A549 (cell line): ENCODE measurements at regions not wholly inside any gene's neighbourhood (a gene's known extent, or its start where the extent isn't known, plus 50 kb on each side); places are given as distances from the start of the nearest gene placed in this dataset.

Experiments used
- ATAC-seq, 2 experiments: fragments of 200-7000 bp in 1 of 2; fragments of >200 bp in 1 of 2; cut with Nextera tagmentation in 1 of 2; cut with Tn5 transposase in 1 of 2; 3 replicates each; pipeline versions ENCODE4 v1.8.0 to v1.9.1; 2018 to 2020; ENCODE audit warnings: mild to moderate bottlenecking in 1 of 2, moderate library complexity in 1 of 2
- CTCF ChIA-PET: fragments of 300-600 bp; sonication (Branson Sonifier 250); formaldehyde crosslinking; extraction: SDS; loops from one replicate; lab custom pipeline; 2021; ENCODE audit warnings: antibody characterized with exemption, inconsistent platforms; lab: Yijun Ruan, JAX
- POLR2A ChIA-PET: fragments of 350-600 bp; formaldehyde crosslinking; extraction: SDS; loops from one replicate; lab custom pipeline; 2021; ENCODE audit warnings: antibody characterized with exemption, inconsistent platforms; lab: Yijun Ruan, JAX
- DNase-seq, 2 experiments: peaks; one replicate each; pipeline versions ENCODE4 v3.0.0 to v3.0.0-alpha.2; 2011 to 2016; ENCODE audit warnings: low read depth in 1 of 2, low spot score in 1 of 2
- FAIRE-seq: peaks from 2 replicates; lab custom pipeline; 2011; peaks lifted over from hg19 to GRCh38; lab: Jason Lieb, UNC
- H3K27ac ChIP-seq, 2 experiments: fragments of >200 bp; sonication (Bioruptor Twin); formaldehyde crosslinking; 3 replicates each; pipeline ENCODE4 v1.5.1; 2016 to 2017
- H3K4me1 ChIP-seq: fragments of >200 bp; sonication (Bioruptor Twin); formaldehyde crosslinking; 3 replicates; pipeline ENCODE4 v1.6.1; 2016
- H3K4me2 ChIP-seq: fragments of >200 bp; sonication (Bioruptor Twin); formaldehyde crosslinking; 3 replicates; pipeline ENCODE4 v1.6.1; 2016
- H3K4me3 ChIP-seq: fragments of >200 bp; sonication (Bioruptor Twin); formaldehyde crosslinking; 3 replicates; pipeline ENCODE4 v1.5.1; 2016
- H3K9me3 ChIP-seq: fragments of >200 bp; sonication (Bioruptor Twin); formaldehyde crosslinking; 3 replicates; pipeline ENCODE4 v1.6.1; 2016
- BHLHE40 ChIP-seq: IDR thresholded peaks from 2 replicates; pipeline ENCODE4 v1.6.1; 2012; ENCODE audit warnings: low read depth, low read length, inconsistent platforms
- CBX2 ChIP-seq: fragments of 200-600 bp; sonication (generic); IDR thresholded peaks from 2 replicates; pipeline ENCODE4 v1.6.1; 2016; ENCODE audit warnings: low read depth, mild to moderate bottlenecking, borderline replicate concordance
- CEBPB ChIP-seq, 2 experiments: fragments of >200 bp in 1 of 2; sonication (Bioruptor Twin) in 1 of 2; formaldehyde crosslinking in 1 of 2; IDR thresholded peaks; 2 replicates each; pipeline ENCODE4 v1.6.1; 2012 to 2016
- ESRRA ChIP-seq: fragments of 150-350 bp; IDR thresholded peaks from 2 replicates; pipeline ENCODE4 v1.6.1; 2014; ENCODE audit warnings: mild to moderate bottlenecking, low read length, borderline replicate concordance
- FOSL2 ChIP-seq, 2 experiments: fragments of 450-650 bp in 1 of 2; fragments of >200 bp in 1 of 2; sonication (Bioruptor Twin) in 1 of 2; formaldehyde crosslinking; IDR thresholded peaks; 2 replicates each; pipeline versions ENCODE4 v1.5.0 to v1.6.1; 2016 to 2020; ENCODE audit warnings: mild to moderate bottlenecking in 1 of 2, moderate library complexity in 1 of 2
- HOXA7 ChIP-seq: fragments of 250-450 bp; sonication (Bioruptor Pico); IDR thresholded peaks from 2 replicates; pipeline ENCODE4 v1.5.0; 2020; ENCODE audit warnings: mild to moderate bottlenecking, moderate library complexity
- HOXB13 ChIP-seq: fragments of 250-450 bp; sonication (Bioruptor Pico); IDR thresholded peaks from 2 replicates; pipeline ENCODE4 v1.5.0; 2020; ENCODE audit warnings: low read depth, mild to moderate bottlenecking, moderate library complexity
- HOXB5 ChIP-seq: fragments of 250-450 bp; sonication (Bioruptor Pico); IDR thresholded peaks from 2 replicates; pipeline ENCODE4 v1.5.0; 2020; ENCODE audit warnings: mild to moderate bottlenecking, moderate library complexity
- JUN ChIP-seq, 2 experiments: fragments of >200 bp; sonication (Bioruptor Twin); formaldehyde crosslinking; IDR thresholded peaks; 2 replicates in 1 of 2; 3 replicates in 1 of 2; pipeline ENCODE4 v1.6.1; 2016 to 2017
- MAFK ChIP-seq: fragments of 450-650 bp; IDR thresholded peaks from 2 replicates; pipeline ENCODE4 v1.6.1; 2014; ENCODE audit not compliant: partially characterized antibody
- NPAS2 ChIP-seq: fragments of 250-450 bp; sonication (Bioruptor Pico); IDR thresholded peaks from 2 replicates; pipeline ENCODE4 v1.8.0; 2022; ENCODE audit warnings: mild to moderate bottlenecking, moderate library complexity, borderline replicate concordance
- RNF2 ChIP-seq: fragments of 200-600 bp; sonication (generic); IDR thresholded peaks from 2 replicates; pipeline ENCODE4 v1.6.1; 2016; ENCODE audit warnings: low read depth, mild to moderate bottlenecking, antibody characterized with exemption, moderate library complexity, borderline replicate concordance
- SMC3 ChIP-seq: fragments of >200 bp; sonication (Bioruptor Twin); formaldehyde crosslinking; IDR thresholded peaks from 3 replicates; pipeline ENCODE4 v1.6.1; 2018; ENCODE audit warnings: inconsistent platforms
- TP53 ChIP-seq: fragments of 250-450 bp; sonication (Bioruptor Pico); IDR thresholded peaks from 2 replicates; pipeline ENCODE4 v1.5.0; 2021; ENCODE audit warnings: mild to moderate bottlenecking, moderate library complexity
- ZC3H11A ChIP-seq: fragments of 450-650 bp; IDR thresholded peaks from 2 replicates; pipeline ENCODE4 v1.6.1; 2014; ENCODE audit warnings: antibody characterized with exemption, mild to moderate bottlenecking
- WGBS: methylation state at CpG from one replicate; pipeline ENCODE4 v1.1.6; 2017; ENCODE audit errors: missing lambda C conversion rate; 5-methylcytosine and 5-hydroxymethylcytosine counted together
- TF ChIP-seq, protein P1 (sequence below): fragments of 450-650 bp; IDR thresholded peaks from 2 replicates; pipeline ENCODE4 v1.6.1; 2014; ENCODE audit warnings: antibody characterized with exemption
- TF ChIP-seq, protein P2 (sequence below): fragments of 250-450 bp; sonication (Bioruptor Pico); IDR thresholded peaks from 2 replicates; pipeline ENCODE4 v1.5.0; 2021; ENCODE audit warnings: mild to moderate bottlenecking, moderate library complexity, borderline replicate concordance
- TF ChIP-seq, protein P3 (sequence below): fragments of 200-600 bp; sonication (generic); IDR thresholded peaks from 2 replicates; pipeline ENCODE4 v1.6.1; 2016; ENCODE audit warnings: antibody characterized with exemption, mild to moderate bottlenecking, moderate library complexity

DNA sequence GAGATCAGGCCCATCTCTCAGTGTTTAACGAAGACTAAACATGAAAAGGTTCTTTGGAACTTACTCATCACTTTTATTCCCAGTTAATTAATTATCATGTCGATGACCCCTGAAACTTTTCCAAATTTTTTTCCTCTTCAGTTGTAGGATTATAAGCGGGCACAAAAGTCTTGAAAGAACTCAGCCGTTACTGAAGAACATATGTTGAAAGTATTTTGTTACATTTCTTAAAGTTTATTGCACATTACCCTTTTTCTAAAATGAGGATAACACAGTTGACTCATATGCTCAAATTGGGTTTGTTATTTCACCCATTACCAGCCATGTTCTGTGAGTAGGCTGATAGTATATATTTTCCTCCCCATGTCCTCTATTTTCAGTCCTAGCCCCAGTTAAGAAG lies 75.9 kb upstream of the COL3A1 start:
- TF ChIP-seq BHLHE40: no peak
- TF ChIP-seq HOXB13 (CRISPR knock-in tag): no peak
- no peak for TF ChIP-seq CBX2
- no peak for TF ChIP-seq HOXA7
- no peak for TF ChIP-seq RNF2
- TF ChIP-seq, protein P1, sequence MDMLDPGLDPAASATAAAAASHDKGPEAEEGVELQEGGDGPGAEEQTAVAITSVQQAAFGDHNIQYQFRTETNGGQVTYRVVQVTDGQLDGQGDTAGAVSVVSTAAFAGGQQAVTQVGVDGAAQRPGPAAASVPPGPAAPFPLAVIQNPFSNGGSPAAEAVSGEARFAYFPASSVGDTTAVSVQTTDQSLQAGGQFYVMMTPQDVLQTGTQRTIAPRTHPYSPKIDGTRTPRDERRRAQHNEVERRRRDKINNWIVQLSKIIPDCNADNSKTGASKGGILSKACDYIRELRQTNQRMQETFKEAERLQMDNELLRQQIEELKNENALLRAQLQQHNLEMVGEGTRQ: no peak
- TF ChIP-seq SMC3: no peak
- H3K4me1 ChIP-seq: no peaks in the 10 kb centered on the region
- H3K27ac ChIP-seq: no peak overlapping the region
- DNase-seq: no peak
- H3K4me3 ChIP-seq: no peak overlapping the region
- FAIRE-seq: no peak
- ATAC-seq: no peak
- CTCF ChIA-PET: no interaction called here
- no peak overlapping the region for H3K4me2 ChIP-seq
- POLR2A ChIA-PET: no interaction called here
- whole genome bisulfite sequencing: 63% methylated on average over 4 of the region's 4 CpGs
- no peaks in the 10 kb centered on the region for H3K9me3 ChIP-seq

DNA sequence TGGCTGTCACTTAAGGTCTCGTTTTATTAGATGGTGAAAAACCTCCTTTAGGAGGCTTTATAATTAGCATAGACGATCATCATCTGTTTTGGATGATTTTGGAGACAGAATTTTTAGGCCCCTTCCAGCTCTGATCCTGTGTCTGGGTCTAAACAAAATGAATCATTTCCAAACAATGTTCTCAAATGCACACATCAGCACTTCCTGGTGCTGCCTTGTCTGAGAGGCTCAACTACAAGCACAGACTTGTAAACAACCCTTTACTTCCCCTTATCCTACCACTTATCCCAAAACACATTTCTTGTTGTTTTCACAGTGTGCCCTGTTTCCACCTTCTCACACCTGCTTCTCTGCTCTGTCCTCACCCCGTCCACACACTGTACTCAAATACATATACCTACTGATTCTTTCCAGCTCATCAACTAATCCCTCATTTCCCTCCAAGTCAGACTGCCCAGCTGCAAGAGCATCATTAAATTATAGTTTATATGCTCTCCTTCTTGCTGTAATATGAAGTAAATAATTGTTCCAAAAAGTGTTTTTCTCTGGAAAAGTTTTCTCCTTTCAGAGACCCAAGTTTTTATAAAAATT lies 71.2 kb upstream of the COL3A1 start:
- Histone ChIP-seq H3K27ac (no peak overlapping the region), H3K9me3 (no peaks in the 10 kb centered on the region), H3K4me1 (no peaks in the 10 kb centered on the region), H3K4me2 (peak overlapping the region; percentile 25; the same call in 2 of the 3 replicates), H3K4me3 (no peak overlapping the region)
- DNase-seq (peak in 1 of 2 experiments; percentile 18), ATAC-seq (peak in 1 of 2 experiments; percentile 47; a peak in 1 of 6 replicates), FAIRE-seq (no peak)
- WGBS: 34% methylated on average over 3 of the region's 3 CpGs
- ChIA-PET POLR2A (no interaction called here), CTCF (no interaction called here)
- TF ChIP-seq ESRRA (no peak), MAFK (peak; percentile 77), RNF2 (no peak), NPAS2 (CRISPR knock-in tag) (no peak), TP53 (CRISPR knock-in tag) (no peak), CBX2 (no peak)
- TF ChIP-seq, protein P2, sequence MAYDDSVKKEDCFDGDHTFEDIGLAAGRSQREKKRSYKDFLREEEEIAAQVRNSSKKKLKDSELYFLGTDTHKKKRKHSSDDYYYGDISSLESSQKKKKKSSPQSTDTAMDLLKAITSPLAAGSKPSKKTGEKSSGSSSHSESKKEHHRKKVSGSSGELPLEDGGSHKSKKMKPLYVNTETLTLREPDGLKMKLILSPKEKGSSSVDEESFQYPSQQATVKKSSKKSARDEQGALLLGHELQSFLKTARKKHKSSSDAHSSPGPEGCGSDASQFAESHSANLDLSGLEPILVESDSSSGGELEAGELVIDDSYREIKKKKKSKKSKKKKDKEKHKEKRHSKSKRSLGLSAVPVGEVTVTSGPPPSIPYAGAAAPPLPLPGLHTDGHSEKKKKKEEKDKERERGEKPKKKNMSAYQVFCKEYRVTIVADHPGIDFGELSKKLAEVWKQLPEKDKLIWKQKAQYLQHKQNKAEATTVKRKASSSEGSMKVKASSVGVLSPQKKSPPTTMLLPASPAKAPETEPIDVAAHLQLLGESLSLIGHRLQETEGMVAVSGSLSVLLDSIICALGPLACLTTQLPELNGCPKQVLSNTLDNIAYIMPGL (CRISPR knock-in tag): no peak

DNA sequence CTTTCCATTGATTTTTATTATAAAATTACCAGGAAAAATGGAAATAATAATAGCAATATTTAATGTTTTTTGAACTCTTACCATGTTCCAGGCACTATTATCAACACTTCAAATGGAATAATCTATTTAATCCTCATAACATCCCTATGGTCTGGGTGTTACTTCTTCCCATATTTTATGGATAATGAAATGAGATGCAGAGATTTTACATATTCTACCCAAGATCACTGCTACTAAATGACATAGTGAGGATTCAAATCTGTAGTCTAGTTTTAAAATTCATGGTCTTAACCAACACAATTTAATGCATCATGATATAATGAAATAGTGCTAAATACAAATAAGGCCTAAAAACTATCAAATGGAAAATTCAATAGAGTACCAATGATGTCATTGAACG lies 70.4 kb upstream of the COL3A1 start:
- ATAC-seq: no peak
- DNase-seq: no peak
- Histone ChIP-seq H3K4me1 (no peaks in the 10 kb centered on the region), H3K4me2 (no peak overlapping the region), H3K4me3 (no peak overlapping the region), H3K9me3 (no peaks in the 10 kb centered on the region), H3K27ac (no peak overlapping the region)
- no peak for TF ChIP-seq JUN (IDR thresholded peaks at IDR 0.05)
- no peak for TF ChIP-seq CEBPB (IDR thresholded peaks at IDR 0.05)
- TF ChIP-seq HOXB5: no peak
- TF ChIP-seq, protein P3, sequence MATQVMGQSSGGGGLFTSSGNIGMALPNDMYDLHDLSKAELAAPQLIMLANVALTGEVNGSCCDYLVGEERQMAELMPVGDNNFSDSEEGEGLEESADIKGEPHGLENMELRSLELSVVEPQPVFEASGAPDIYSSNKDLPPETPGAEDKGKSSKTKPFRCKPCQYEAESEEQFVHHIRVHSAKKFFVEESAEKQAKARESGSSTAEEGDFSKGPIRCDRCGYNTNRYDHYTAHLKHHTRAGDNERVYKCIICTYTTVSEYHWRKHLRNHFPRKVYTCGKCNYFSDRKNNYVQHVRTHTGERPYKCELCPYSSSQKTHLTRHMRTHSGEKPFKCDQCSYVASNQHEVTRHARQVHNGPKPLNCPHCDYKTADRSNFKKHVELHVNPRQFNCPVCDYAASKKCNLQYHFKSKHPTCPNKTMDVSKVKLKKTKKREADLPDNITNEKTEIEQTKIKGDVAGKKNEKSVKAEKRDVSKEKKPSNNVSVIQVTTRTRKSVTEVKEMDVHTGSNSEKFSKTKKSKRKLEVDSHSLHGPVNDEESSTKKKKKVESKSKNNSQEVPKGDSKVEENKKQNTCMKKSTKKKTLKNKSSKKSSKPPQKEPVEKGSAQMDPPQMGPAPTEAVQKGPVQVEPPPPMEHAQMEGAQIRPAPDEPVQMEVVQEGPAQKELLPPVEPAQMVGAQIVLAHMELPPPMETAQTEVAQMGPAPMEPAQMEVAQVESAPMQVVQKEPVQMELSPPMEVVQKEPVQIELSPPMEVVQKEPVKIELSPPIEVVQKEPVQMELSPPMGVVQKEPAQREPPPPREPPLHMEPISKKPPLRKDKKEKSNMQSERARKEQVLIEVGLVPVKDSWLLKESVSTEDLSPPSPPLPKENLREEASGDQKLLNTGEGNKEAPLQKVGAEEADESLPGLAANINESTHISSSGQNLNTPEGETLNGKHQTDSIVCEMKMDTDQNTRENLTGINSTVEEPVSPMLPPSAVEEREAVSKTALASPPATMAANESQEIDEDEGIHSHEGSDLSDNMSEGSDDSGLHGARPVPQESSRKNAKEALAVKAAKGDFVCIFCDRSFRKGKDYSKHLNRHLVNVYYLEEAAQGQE: no peak
- TF ChIP-seq ZC3H11A: no peak
- no peak for TF ChIP-seq FOSL2 (IDR thresholded peaks at IDR 0.05)
- no peak for TF ChIP-seq FOSL2 (CRISPR knock-in tag; IDR thresholded peaks at IDR 0.05)
- FAIRE-seq: no peak
- ChIA-PET CTCF (no interaction called here), POLR2A (no interaction called here)
- 69% methylated on average over 1 of the region's 1 CpG for WGBS
